A549 (cell line): ENCODE measurements at regions not wholly inside any gene's neighbourhood (a gene's known extent, or its start where the extent isn't known, plus 50 kb on each side); places are given as distances from the start of the nearest gene placed in this dataset.

Source experiments
- BHLHE40 ChIP-seq: IDR thresholded peaks from 2 replicates; pipeline ENCODE4 v1.6.1; 2012; ENCODE audit warnings: low read depth, low read length, inconsistent platforms
- CTCF ChIP-seq: fragments of >200 bp; sonication (Bioruptor Twin); formaldehyde crosslinking; IDR thresholded peaks from 3 replicates; pipeline ENCODE4 v1.5.1; 2016
- MAX ChIP-seq: IDR thresholded peaks from 2 replicates; pipeline ENCODE4 v1.6.1; 2012
- MAZ ChIP-seq: fragments of 150-350 bp; IDR thresholded peaks from 2 replicates; pipeline ENCODE4 v1.6.1; 2014; ENCODE audit warnings: antibody characterized with exemption, low read depth, low read length, borderline replicate concordance
- NPAS2 ChIP-seq: fragments of 250-450 bp; sonication (Bioruptor Pico); IDR thresholded peaks from 2 replicates; pipeline ENCODE4 v1.8.0; 2022; ENCODE audit warnings: mild to moderate bottlenecking, moderate library complexity, borderline replicate concordance
- POLR2A ChIP-seq: IDR thresholded peaks from 2 replicates; pipeline ENCODE4 v1.6.1; 2012; ENCODE audit warnings: mild to moderate bottlenecking, low read length
- RAD21 ChIP-seq, 2 experiments: fragments of >200 bp in 1 of 2; sonication (Bioruptor Twin) in 1 of 2; formaldehyde crosslinking in 1 of 2; IDR thresholded peaks in 1 of 2; conservative IDR thresholded peaks in 1 of 2; 2 replicates in 1 of 2; 3 replicates in 1 of 2; pipeline ENCODE4 v1.6.1; 2012 to 2018; ENCODE audit warnings: inconsistent platforms in 1 of 2
- RNF2 ChIP-seq: fragments of 200-600 bp; sonication (generic); IDR thresholded peaks from 2 replicates; pipeline ENCODE4 v1.6.1; 2016; ENCODE audit warnings: low read depth, mild to moderate bottlenecking, antibody characterized with exemption, moderate library complexity, borderline replicate concordance
- SMC3 ChIP-seq: fragments of >200 bp; sonication (Bioruptor Twin); formaldehyde crosslinking; IDR thresholded peaks from 3 replicates; pipeline ENCODE4 v1.6.1; 2018; ENCODE audit warnings: inconsistent platforms

- TF ChIP-seq CTCF, result no peak
- no peak for TF ChIP-seq POLR2A
- no peak for TF ChIP-seq RAD21 (conservative IDR thresholded peaks at IDR 0.05 in 1 of 2, IDR thresholded peaks at IDR 0.05 in 1 of 2)
- no peak for TF ChIP-seq BHLHE40
- no peak for TF ChIP-seq SMC3
- no peak for TF ChIP-seq MAZ
- no peak for TF ChIP-seq RNF2
- TF ChIP-seq MAX, result no peak
- no peak for TF ChIP-seq NPAS2 (CRISPR knock-in tag)
These were observed 643.9 kb upstream of the KLF12 start for GRCh38 chr13:74778087-74778486.
